ENCODE measurements at regions not wholly inside any gene's neighbourhood (a gene's known extent, or its start where the extent isn't known, plus 50 kb on each side); places are given as distances from the start of the nearest gene placed in this dataset.
"Not testable (repeated sequence)": the region's sequence is repeated elsewhere in the genome, so short reads cannot be mapped to it uniquely, and the experiment has no call there.

GRCh38 chr1:65630855-65631254 is 161.8 kb upstream of the PDE4B start:
- Histone ChIP-seq H3K27me3 (no peaks in the 10 kb centered on the region), H3K4me1 (peaks cover 13% of the 10 kb centered on the region), H4K20me1 (ENCODE audit: low read depth) (no peaks in the 10 kb centered on the region), H3K79me2 (ENCODE audit: low read depth) (no peaks in the 10 kb centered on the region), H3K36me3 (no peaks in the 10 kb centered on the region), H2AFZ (replicated peaks) (no peak overlapping the region), H3K4me3 (no peak overlapping the region), H3K9ac (no peak overlapping the region), H3K4me2 (no peak overlapping the region), H3K27ac (no peak overlapping the region), H3K9me3 (ENCODE audit: low read depth) (no peaks in the 10 kb centered on the region), H3F3A (ENCODE audit: low read depth) (no peaks in the 10 kb centered on the region)
- Mint-ChIP-seq H3K4me1 (no peaks in the 10 kb centered on the region), H3K4me3 (no peak overlapping the region), H3K36me3 (no peaks in the 10 kb centered on the region), H3K27ac (no peak overlapping the region), H3K27me3 (ENCODE audit: insufficient read depth, low read depth) (no peaks in the 10 kb centered on the region), H3K9me3 (no peaks in the 10 kb centered on the region)
- DNase-seq (ENCODE audit: low spot score): no peak
- TF ChIP-seq CTCF (IDR thresholded peaks at IDR 0.05): no peak
- TF ChIP-seq EZH2phosphoT487 (IDR thresholded peaks at IDR 0.05): no peak
- TF ChIP-seq EZH2 (IDR thresholded peaks at IDR 0.05): no peak

- H2AFZ ChIP-seq (replicated peaks): no peak overlapping the region
- no peak overlapping the region for H3K4me3 ChIP-seq
- no peaks in the 10 kb centered on the region for H3K4me1 Mint-ChIP-seq
- no peaks in the 10 kb centered on the region for H3K9me3 Mint-ChIP-seq
- no peaks in the 10 kb centered on the region for H4K20me1 ChIP-seq (ENCODE audit: low read depth)
- no peaks in the 10 kb centered on the region for H3K27me3 ChIP-seq
- H3F3A ChIP-seq (ENCODE audit: low read depth): no peaks in the 10 kb centered on the region
- H3K27me3 Mint-ChIP-seq (ENCODE audit: insufficient read depth, low read depth): no peaks in the 10 kb centered on the region
- H3K36me3 ChIP-seq: no peaks in the 10 kb centered on the region
- TF ChIP-seq EZH2phosphoT487 (IDR thresholded peaks at IDR 0.05) (no peak), EZH2 (IDR thresholded peaks at IDR 0.05) (no peak), CTCF (IDR thresholded peaks at IDR 0.05) (no peak)
- no peaks in the 10 kb centered on the region for H3K36me3 Mint-ChIP-seq
- peaks cover 13% of the 10 kb centered on the region for H3K4me1 ChIP-seq
- no peak overlapping the region for H3K27ac Mint-ChIP-seq
- no peak overlapping the region for H3K4me3 Mint-ChIP-seq
- no peaks in the 10 kb centered on the region for H3K9me3 ChIP-seq (ENCODE audit: low read depth)
- no peak for DNase-seq (ENCODE audit: low spot score)
- no peaks in the 10 kb centered on the region for H3K79me2 ChIP-seq (ENCODE audit: low read depth)
- no peak overlapping the region for H3K9ac ChIP-seq
- no peak overlapping the region for H3K4me2 ChIP-seq
- no peak overlapping the region for H3K27ac ChIP-seq
Measured at GRCh38 chr1:65632235-65632634, 160.5 kb upstream of the PDE4B start.

- Histone ChIP-seq H2AFZ (replicated peaks) (no peak overlapping the region), H3K9me3 (ENCODE audit: low read depth) (no peaks in the 10 kb centered on the region), H3K9ac (no peak overlapping the region), H3K36me3 (no peaks in the 10 kb centered on the region), H3K4me2 (no peak overlapping the region), H3K4me1 (no peaks in the 10 kb centered on the region), H3K27ac (no peak overlapping the region), H3K27me3 (no peaks in the 10 kb centered on the region), H4K20me1 (ENCODE audit: low read depth) (no peaks in the 10 kb centered on the region), H3K4me3 (no peak overlapping the region), H3F3A (ENCODE audit: low read depth) (no peaks in the 10 kb centered on the region), H3K79me2 (ENCODE audit: low read depth) (no peaks in the 10 kb centered on the region)
- Mint-ChIP-seq H3K27ac (no peak overlapping the region), H3K4me1 (no peaks in the 10 kb centered on the region), H3K36me3 (no peaks in the 10 kb centered on the region), H3K4me3 (no peak overlapping the region), H3K27me3 (ENCODE audit: insufficient read depth, low read depth) (no peaks in the 10 kb centered on the region), H3K9me3 (no peaks in the 10 kb centered on the region)
- TF ChIP-seq EZH2phosphoT487 (IDR thresholded peaks at IDR 0.05) (no peak), EZH2 (IDR thresholded peaks at IDR 0.05) (no peak), CTCF (IDR thresholded peaks at IDR 0.05) (no peak)
- DNase-seq (ENCODE audit: low spot score): no peak
Measured at GRCh38 chr1:65640046-65640445, 152.6 kb upstream of the PDE4B start.

- H3K27me3 Mint-ChIP-seq (ENCODE audit: insufficient read depth, low read depth); H3K27ac ChIP-seq; H3K4me2 ChIP-seq; H3K4me3 ChIP-seq; H2AFZ ChIP-seq (replicated peaks); H3K4me3 Mint-ChIP-seq; DNase-seq (ENCODE audit: low spot score); H3K79me2 ChIP-seq (ENCODE audit: low read depth); H3K27ac Mint-ChIP-seq; H3K9ac ChIP-seq; H4K20me1 ChIP-seq (ENCODE audit: low read depth); H3K4me1 Mint-ChIP-seq; H3K9me3 ChIP-seq (ENCODE audit: low read depth); H3F3A ChIP-seq (ENCODE audit: low read depth); H3K4me1 ChIP-seq; H3K27me3 ChIP-seq; H3K36me3 ChIP-seq; H3K36me3 Mint-ChIP-seq: not testable (repeated sequence)
- peaks cover 19% of the 10 kb centered on the region for H3K9me3 Mint-ChIP-seq
Measured at GRCh38 chr1:65649185-65649584, 143.5 kb upstream of the PDE4B start.

All from neural progenitor cell (in vitro differentiated cells).